Right forelimb (tissue), 1 donor: ENCODE measurements at regions not wholly inside any gene's neighbourhood (a gene's known extent, or its start where the extent isn't known, plus 50 kb on each side); places are given as distances from the start of the nearest gene placed in this dataset.

Experiments
- DNase-seq: peaks from one replicate; pipeline ENCODE4 v3.0.0-alpha.2; 2018

DNA sequence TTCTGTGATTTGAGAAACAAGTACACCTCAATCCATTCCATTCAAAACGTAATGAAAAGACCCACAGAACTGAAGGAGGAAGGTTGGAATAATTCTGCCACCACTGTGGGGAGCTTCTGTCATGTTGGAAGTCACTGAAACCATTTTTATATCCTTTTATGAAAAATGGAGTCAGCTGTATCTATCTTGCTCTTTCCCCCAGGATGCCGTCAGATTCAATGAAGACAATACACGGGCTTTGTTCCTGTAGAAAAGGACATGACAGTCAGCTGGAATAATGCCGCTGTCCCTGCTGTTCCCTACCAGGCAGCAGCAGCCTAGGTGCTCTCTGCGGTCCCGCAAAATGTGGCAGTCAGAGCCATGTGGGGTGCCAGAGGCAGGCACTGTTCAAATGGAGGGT is 52.5 kb upstream of the APCDD1 start:
- no peak for DNase-seq

DNA sequence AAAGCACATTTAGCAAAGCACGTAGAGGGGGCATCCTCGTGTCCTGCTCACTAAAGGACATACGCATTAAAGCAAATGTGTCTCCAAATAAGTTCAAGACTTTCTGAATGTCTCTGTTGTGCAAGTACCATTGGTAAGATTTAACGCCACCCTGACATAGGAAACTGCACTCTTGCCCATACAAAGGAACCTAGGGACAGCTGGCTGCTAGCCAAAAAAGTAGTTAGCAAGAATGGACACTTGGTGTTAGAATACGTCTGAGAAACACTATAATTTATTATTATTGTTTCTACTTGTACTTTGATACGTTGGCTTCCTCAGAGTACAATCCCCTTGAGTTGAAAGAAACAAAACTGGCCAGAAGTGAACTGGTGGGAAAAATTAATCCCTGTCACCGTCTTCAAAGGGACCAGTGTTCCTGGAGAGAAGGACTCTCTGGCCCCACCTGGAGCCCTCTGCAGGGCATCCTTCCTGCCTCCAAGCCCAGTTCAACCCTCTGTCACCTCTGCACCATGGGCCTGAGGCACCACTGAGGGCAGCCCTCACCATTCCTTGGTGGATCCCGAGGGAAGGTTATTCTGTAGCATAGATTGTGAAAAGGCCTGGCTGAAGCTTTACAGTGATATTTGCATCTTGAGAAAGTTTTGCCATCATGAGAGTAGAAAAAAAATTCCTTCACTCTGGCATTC is 51.4 kb upstream of the APCDD1 start:
- no peak for DNase-seq

DNA sequence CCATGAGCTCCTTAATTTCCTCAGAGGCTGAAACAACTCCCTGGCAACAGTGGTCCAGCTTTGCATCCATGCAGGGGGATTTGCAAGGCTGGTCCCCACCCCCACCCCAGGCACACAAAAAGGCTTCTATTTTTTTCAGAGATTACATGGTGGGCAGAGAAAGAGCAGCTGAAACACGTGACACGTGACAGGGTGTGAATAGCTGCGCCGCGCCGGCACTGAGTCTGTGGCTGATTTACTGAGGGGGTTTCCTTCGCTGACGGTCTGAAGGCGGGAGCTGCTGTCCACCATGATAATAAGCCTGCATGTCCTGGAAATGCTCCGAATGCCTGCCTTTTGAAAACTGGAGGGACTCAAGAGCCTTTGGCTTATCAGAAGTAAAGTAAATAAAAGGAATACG is 50.7 kb upstream of the APCDD1 start:
- DNase-seq, result no peak

DNA sequence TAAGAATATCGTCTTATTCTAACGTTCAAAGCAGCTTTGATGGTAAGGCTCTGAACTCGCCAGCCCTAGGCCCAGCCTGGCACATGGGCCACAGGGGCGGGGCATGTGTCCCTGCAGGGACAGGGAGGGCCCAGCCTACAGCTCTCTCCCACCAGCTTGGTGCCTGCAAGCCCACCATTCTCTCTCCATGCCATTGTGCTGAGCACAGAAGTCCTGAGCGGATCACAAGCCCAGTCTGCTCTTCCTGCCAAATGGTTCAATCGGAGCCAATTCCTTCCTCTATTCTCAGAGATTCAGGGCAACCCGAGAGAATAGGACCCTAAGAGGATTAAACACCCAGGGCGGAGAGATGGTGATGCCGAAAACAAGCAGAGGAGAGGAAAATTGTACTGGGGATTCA is 50.3 kb upstream of the APCDD1 start:
- DNase-seq, result no peak
